Smooth muscle cell (in vitro differentiated cells): ENCODE measurements at regions not wholly inside any gene's neighbourhood (a gene's known extent, or its start where the extent isn't known, plus 50 kb on each side); places are given as distances from the start of the nearest gene placed in this dataset.

Experiments used
- DNase-seq: peaks from one replicate; lab custom pipeline; 2025; ENCODE audit not compliant: unreplicated experiment; lab: John Stamatoyannopoulos, UW
- H2AFZ ChIP-seq: fragments of 200-600 bp; sonication (generic); 2 replicates; pipeline ENCODE4 v1.6.0; 2016; ENCODE audit warnings: antibody characterized with exemption, low read depth, mild to moderate bottlenecking
- H3F3A ChIP-seq: fragments of 200-600 bp; sonication (generic); 2 replicates; pipeline ENCODE4 v1.6.0; 2017; ENCODE audit warnings: antibody characterized with exemption, low read depth
- H3K27ac ChIP-seq: fragments of 200-600 bp; sonication (generic); 2 replicates; pipeline ENCODE4 v1.5.1; 2016; ENCODE audit warnings: low read depth, mild to moderate bottlenecking
- H3K27me3 ChIP-seq: fragments of 200-600 bp; sonication (generic); 2 replicates; pipeline ENCODE4 v1.6.1; 2016; ENCODE audit warnings: low read depth, mild to moderate bottlenecking
- H3K36me3 ChIP-seq: fragments of 200-600 bp; sonication (generic); 2 replicates; pipeline ENCODE4 v1.5.1; 2016; ENCODE audit warnings: low read depth
- H3K4me1 ChIP-seq: fragments of 200-600 bp; sonication (generic); 2 replicates; pipeline ENCODE4 v1.5.1; 2016; ENCODE audit warnings: low read depth
- H3K4me2 ChIP-seq: fragments of 200-600 bp; sonication (generic); 2 replicates; pipeline ENCODE4 v1.6.0; 2016; ENCODE audit warnings: mild to moderate bottlenecking
- H3K4me3 ChIP-seq: fragments of 200-600 bp; sonication (generic); 2 replicates; pipeline ENCODE4 v1.5.1; 2016; ENCODE audit warnings: mild to moderate bottlenecking
- H3K79me2 ChIP-seq: fragments of 200-600 bp; sonication (generic); 2 replicates; pipeline ENCODE4 v1.6.0; 2016; ENCODE audit warnings: low read depth, mild to moderate bottlenecking
- H3K9ac ChIP-seq: fragments of 200-600 bp; sonication (generic); 2 replicates; pipeline ENCODE4 v1.6.0; 2016; ENCODE audit warnings: low read depth
- H3K9me3 ChIP-seq: fragments of 200-600 bp; sonication (generic); replicated peaks from 2 replicates; pipeline ENCODE4 v1.5.1; 2016; ENCODE audit warnings: low read depth
- H4K20me1 ChIP-seq: fragments of 200-600 bp; sonication (generic); 2 replicates; pipeline ENCODE4 v1.6.0; 2016; ENCODE audit warnings: low read depth
- CTCF ChIP-seq: fragments of 200-600 bp; sonication (generic); IDR thresholded peaks from 2 replicates; pipeline ENCODE4 v1.5.1; 2017; ENCODE audit warnings: borderline replicate concordance, mild to moderate bottlenecking, antibody characterized with exemption; ENCODE audit not compliant: insufficient read depth, poor library complexity, severe bottlenecking
- WGBS: methylation state at CpG from one replicate; pipeline ENCODE4 v1.1.7; 2016; ENCODE audit warnings: low lambda C conversion rate; 5-methylcytosine and 5-hydroxymethylcytosine counted together

GRCh38 chr11:22042081-22042480, 150.8 kb upstream of the ANO5 start:
- Histone ChIP-seq H3K27ac (no peak overlapping the region), H3K79me2 (no peaks in the 10 kb centered on the region), H2AFZ (no peak overlapping the region), H3K9ac (no peak overlapping the region), H3K4me1 (no peaks in the 10 kb centered on the region), H3K4me2 (no peak overlapping the region), H3K9me3 (no peaks in the 10 kb centered on the region), H4K20me1 (no peaks in the 10 kb centered on the region), H3K27me3 (no peaks in the 10 kb centered on the region), H3K36me3 (no peaks in the 10 kb centered on the region), H3K4me3 (no peak overlapping the region), H3F3A (no peaks in the 10 kb centered on the region)
- 92% methylated on average over 1 of the region's 1 CpG for WGBS
- no peak for DNase-seq
- TF ChIP-seq CTCF, result no peak

GRCh38 chr11:22044126-22044525, 148.8 kb upstream of the ANO5 start:
- no peak overlapping the region for H3K9ac ChIP-seq
- H3K4me3 ChIP-seq, result no peak overlapping the region
- no peaks in the 10 kb centered on the region for H3K4me1 ChIP-seq
- H2AFZ ChIP-seq, result no peak overlapping the region
- 92% methylated on average over 4 of the region's 4 CpGs for WGBS
- H3K27ac ChIP-seq, result no peak overlapping the region
- H4K20me1 ChIP-seq, result no peaks in the 10 kb centered on the region
- no peak for DNase-seq
- no peaks in the 10 kb centered on the region for H3K9me3 ChIP-seq
- H3K4me2 ChIP-seq, result no peak overlapping the region
- no peak for TF ChIP-seq CTCF
- H3K79me2 ChIP-seq, result no peaks in the 10 kb centered on the region
- no peaks in the 10 kb centered on the region for H3K27me3 ChIP-seq
- no peaks in the 10 kb centered on the region for H3K36me3 ChIP-seq
- no peaks in the 10 kb centered on the region for H3F3A ChIP-seq

GRCh38 chr11:22049276-22049675, 143.6 kb upstream of the ANO5 start:
- no peaks in the 10 kb centered on the region for H4K20me1 ChIP-seq
- H3K36me3 ChIP-seq, result no peaks in the 10 kb centered on the region
- H3K9me3 ChIP-seq, result no peaks in the 10 kb centered on the region
- H3K79me2 ChIP-seq, result no peaks in the 10 kb centered on the region
- no peak overlapping the region for H3K27ac ChIP-seq
- no peak overlapping the region for H3K4me2 ChIP-seq
- H3K4me1 ChIP-seq, result no peaks in the 10 kb centered on the region
- H3K27me3 ChIP-seq, result no peaks in the 10 kb centered on the region
- no peaks in the 10 kb centered on the region for H3F3A ChIP-seq
- H3K4me3 ChIP-seq, result no peak overlapping the region
- 79% methylated on average over 1 of the region's 1 CpG for WGBS
- no peak overlapping the region for H3K9ac ChIP-seq
- no peak for TF ChIP-seq CTCF
- DNase-seq, result no peak
- no peak overlapping the region for H2AFZ ChIP-seq

- Histone ChIP-seq H4K20me1 (no peaks in the 10 kb centered on the region), H3F3A (no peaks in the 10 kb centered on the region), H2AFZ (no peak overlapping the region), H3K27ac (no peak overlapping the region), H3K27me3 (no peaks in the 10 kb centered on the region), H3K9me3 (no peaks in the 10 kb centered on the region), H3K9ac (no peak overlapping the region), H3K4me1 (no peaks in the 10 kb centered on the region), H3K79me2 (no peaks in the 10 kb centered on the region), H3K36me3 (no peaks in the 10 kb centered on the region), H3K4me2 (no peak overlapping the region), H3K4me3 (no peak overlapping the region)
- DNase-seq, result no peak
- no peak for TF ChIP-seq CTCF
- 70% methylated on average over 1 of the region's 1 CpG for WGBS
Observed at GRCh38 chr11:22065472-22065871, 127.4 kb upstream of the ANO5 start.
